B cell (primary cell): ENCODE measurements at regions not wholly inside any gene's neighbourhood (a gene's known extent, or its start where the extent isn't known, plus 50 kb on each side); places are given as distances from the start of the nearest gene placed in this dataset.

Experiments
- ATAC-seq: fragments of 200-7000 bp; cut with Tn5 transposase; one replicate; pipeline ENCODE4 v1.10.0; 2021; ENCODE audit warnings: low read depth, mild to moderate bottlenecking, moderate number of reproducible peaks, moderate library complexity
- CTCF ChIA-PET: fragments of 350-600 bp; sonication (Branson Sonifier 250); formaldehyde crosslinking; loops from one replicate; lab custom pipeline; 2021; ENCODE audit warnings: antibody characterized with exemption, inconsistent platforms; lab: Charles Lee
- POLR2A ChIA-PET: fragments of 350-600 bp; sonication (Branson Sonifier 250); formaldehyde crosslinking; loops from one replicate; lab custom pipeline; 2021; ENCODE audit warnings: antibody characterized with exemption; lab: Charles Lee
- DNase-seq: peaks from one replicate; pipeline ENCODE4 v3.0.0; 2013
- H2AFZ ChIP-seq: 2 replicates; pipeline ENCODE4 v1.6.1; 2012; ENCODE audit warnings: mild to moderate bottlenecking, low read depth, low read length; ENCODE audit not compliant: insufficient read depth, poor library complexity, severe bottlenecking
- H3K27ac ChIP-seq, 2 donors: 1 replicate in 1 of 2; 2 replicates in 1 of 2; pipeline ENCODE4 v1.5.1; 2012 to 2013; ENCODE audit warnings: low read length in 2 of 2, mild to moderate bottlenecking in 2 of 2, moderate library complexity in 1 of 2
- H3K27me3 ChIP-seq, 4 experiments: fragments of 200-600 bp in 1 of 4; sonication (generic) in 1 of 4; replicated peaks in 1 of 4; 1 replicate in 2 of 4; 2 replicates in 2 of 4; pipeline versions ENCODE4 v1.6.1 to v1.7.0; 2013 to 2016; ENCODE audit warnings: low read length in 3 of 4, mild to moderate bottlenecking in 2 of 4, mixed read lengths in 1 of 4, moderate library complexity in 1 of 4; ENCODE audit not compliant: insufficient read depth in 4 of 4, control insufficient read depth in 3 of 4; ENCODE audit errors: control extremely low read depth in 1 of 4
- H3K36me3 ChIP-seq, 2 experiments: replicated peaks in 1 of 2; 1 replicate in 1 of 2; 2 replicates in 1 of 2; pipeline versions ENCODE4 v1.6.1 to v1.7.1; 2013; ENCODE audit warnings: low read length in 1 of 2; ENCODE audit not compliant: insufficient read depth in 2 of 2, control insufficient read depth in 1 of 2; ENCODE audit errors: control extremely low read depth in 1 of 2, extremely low read depth in 1 of 2
- H3K4me1 ChIP-seq, 2 donors: fragments of 200-600 bp in 1 of 2; sonication (generic) in 1 of 2; 1 replicate in 1 of 2; 2 replicates in 1 of 2; pipeline versions ENCODE4 v1.5.1 to v1.6.1; 2013 to 2017; ENCODE audit warnings: low read length in 2 of 2; ENCODE audit not compliant: control insufficient read depth in 2 of 2, insufficient read depth in 2 of 2
- H3K4me2 ChIP-seq: replicated peaks from 2 replicates; pipeline ENCODE3; 2012; ENCODE audit warnings: mild to moderate bottlenecking, low read depth, low read length; ENCODE audit not compliant: poor library complexity, severe bottlenecking
- H3K4me3 ChIP-seq, 5 experiments: fragments of 200-600 bp in 1 of 5; sonication (generic) in 1 of 5; 1 replicate in 3 of 5; 2 replicates in 2 of 5; pipeline versions ENCODE4 v1.5.1 to v1.7.0; 2011 to 2016; ENCODE audit warnings: low read length in 4 of 5, mild to moderate bottlenecking in 4 of 5, low read depth in 2 of 5, control low read depth in 1 of 5, moderate library complexity in 1 of 5; ENCODE audit not compliant: insufficient read depth in 1 of 5; ENCODE audit errors: control extremely low read depth in 1 of 5, extremely low read depth in 1 of 5
- H3K79me2 ChIP-seq: fragments of 200-600 bp; sonication (generic); one replicate; pipeline ENCODE4 v1.6.0; 2016; ENCODE audit warnings: low read length; ENCODE audit not compliant: control insufficient read depth, insufficient read depth
- H3K9ac ChIP-seq: fragments of 200-600 bp; sonication (generic); 2 replicates; pipeline ENCODE4 v1.6.1; 2017; ENCODE audit warnings: mild to moderate bottlenecking, low read length, moderate library complexity
- H3K9me3 ChIP-seq, 3 donors: one replicate each; pipeline versions ENCODE4 v1.6.1 to v1.7.1; 2013; ENCODE audit warnings: low read length in 2 of 3; ENCODE audit not compliant: control insufficient read depth in 2 of 3, insufficient read depth in 1 of 3; ENCODE audit errors: control extremely low read depth in 1 of 3
- H4K20me1 ChIP-seq: 2 replicates; pipeline ENCODE4 v1.6.0; 2012; ENCODE audit warnings: mild to moderate bottlenecking, low read length; ENCODE audit not compliant: insufficient read depth, control insufficient read depth, poor library complexity, severe bottlenecking
- H3K27ac Mint-ChIP-seq: one replicate; pipeline ENCODE4 v1.8.0; 2021; ENCODE audit warnings: mixed read lengths
- H3K27me3 Mint-ChIP-seq: one replicate; pipeline ENCODE4 v1.8.0; 2021; ENCODE audit warnings: mixed read lengths
- H3K4me1 Mint-ChIP-seq: one replicate; pipeline ENCODE4 v1.8.0; 2021; ENCODE audit warnings: mixed read lengths
- H3K4me3 Mint-ChIP-seq: one replicate; pipeline ENCODE4 v1.8.0; 2021; ENCODE audit warnings: mixed read lengths
- H3K9me3 Mint-ChIP-seq: one replicate; pipeline ENCODE4 v1.8.0; 2022; ENCODE audit warnings: mixed read lengths; ENCODE audit not compliant: insufficient read depth
- CTCF ChIP-seq: fragments of 200-600 bp; IDR thresholded peaks from one replicate; pipeline ENCODE4 v1.8.0; 2022; ENCODE audit warnings: antibody characterized with exemption, mild to moderate bottlenecking
- EZH2 ChIP-seq: IDR thresholded peaks from 2 replicates; pipeline ENCODE4 v1.6.1; 2012; ENCODE audit warnings: borderline replicate concordance, low read depth, mild to moderate bottlenecking, moderate library complexity, low read length; ENCODE audit not compliant: insufficient read depth, poor library complexity, severe bottlenecking
- WGBS: methylation state at CpG from one replicate; pipeline ENCODE4 v1.1.5; 2013; ENCODE audit warnings: missing lambda C conversion rate; ENCODE audit not compliant: insufficient coverage; 5-methylcytosine and 5-hydroxymethylcytosine counted together
- intact Hi-C: fragments of 100-400 bp; cut with micrococcal nuclease; formaldehyde crosslinking; loops from one replicate; pipeline ENCODE4 v1.10.0; 2022

DNA sequence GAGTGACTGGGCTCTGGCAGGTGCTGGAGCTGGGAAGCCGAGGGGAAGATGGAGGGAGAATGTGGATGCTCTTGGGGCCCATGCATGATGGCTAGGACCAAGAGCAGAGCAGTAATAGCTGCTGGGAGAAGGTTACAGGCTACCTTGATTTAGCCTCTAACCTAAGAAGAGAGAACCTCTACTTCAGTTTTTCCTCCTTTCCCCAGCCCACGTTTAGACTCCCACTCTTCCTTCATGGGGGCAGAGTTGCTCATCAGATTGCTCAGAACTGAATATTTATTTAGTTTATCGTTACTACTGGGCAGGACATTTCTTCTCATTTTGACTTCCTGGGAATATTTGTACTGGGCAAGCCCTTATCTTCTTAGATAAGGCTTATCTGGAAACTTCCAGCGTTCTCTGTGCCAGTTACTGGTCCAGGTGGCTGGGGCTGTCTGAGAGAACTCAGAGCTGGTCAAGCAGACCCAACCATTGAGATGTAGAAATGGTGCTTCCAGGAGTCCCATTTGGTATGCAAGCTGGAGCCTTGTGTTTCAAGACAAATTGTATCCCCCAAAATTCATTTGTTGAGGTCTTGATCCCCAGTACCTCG, 442.9 kb upstream of the BOD1L1 start:
- Histone ChIP-seq H3K9ac (no peak overlapping the region), H3K4me1 (peaks cover 2% of the 10 kb centered on the region in 2 donors), H3K27ac (no peak overlapping the region), H3K79me2 (no peaks in the 10 kb centered on the region), H3K4me3 (no peak overlapping the region), H2AFZ (no peak overlapping the region), H3K4me2 (no peak overlapping the region), H4K20me1 (no peaks in the 10 kb centered on the region), H3K27me3 (no peaks in the 10 kb centered on the region), H3K9me3 (peaks cover 0 to 23% (median 11%) of the 10 kb centered on the region in 3 donors), H3K36me3 (no peaks in the 10 kb centered on the region)
- Mint-ChIP-seq H3K4me1 (peaks cover 3% of the 10 kb centered on the region), H3K9me3 (peaks cover 12% of the 10 kb centered on the region), H3K27ac (no peak overlapping the region), H3K4me3 (no peak overlapping the region), H3K27me3 (peaks cover 3% of the 10 kb centered on the region)
- ChIA-PET POLR2A (no interaction called here), CTCF (no interaction called here)
- TF ChIP-seq EZH2 (no peak), CTCF (no peak)
- no peak for ATAC-seq
- DNase-seq, result no peak
- intact Hi-C loops, result no loop called here
- WGBS, result 83% methylated on average over 3 of the region's 5 CpGs

GRCh38 chr4:14072506-14072905, 445.0 kb upstream of the BOD1L1 start:
- DNase-seq (no peak), ATAC-seq (no peak)
- Histone ChIP-seq H2AFZ (no peak overlapping the region), H4K20me1 (no peaks in the 10 kb centered on the region), H3K4me1 (peaks cover 6 to 9% of the 10 kb centered on the region in 2 donors), H3K9me3 (peaks cover 0 to 23% (median 11%) of the 10 kb centered on the region in 3 donors), H3K27ac (no peak overlapping the region), H3K4me2 (no peak overlapping the region), H3K27me3 (no peaks in the 10 kb centered on the region), H3K79me2 (no peaks in the 10 kb centered on the region), H3K4me3 (no peak overlapping the region), H3K9ac (no peak overlapping the region), H3K36me3 (no peaks in the 10 kb centered on the region)
- Mint-ChIP-seq H3K27me3 (peaks cover 3% of the 10 kb centered on the region), H3K4me1 (peaks cover 11% of the 10 kb centered on the region), H3K9me3 (peaks cover 12% of the 10 kb centered on the region), H3K27ac (no peak overlapping the region), H3K4me3 (no peak overlapping the region)
- intact Hi-C loops, result no loop called here
- CTCF ChIA-PET, result no interaction called here
- POLR2A ChIA-PET, result no interaction called here
- TF ChIP-seq EZH2 (no peak), CTCF (no peak)
